ENCODE measurements at regions not wholly inside any gene's neighbourhood (a gene's known extent, or its start where the extent isn't known, plus 50 kb on each side); places are given as distances from the start of the nearest gene placed in this dataset.

GRCh38 chr4:187577941-187578480 lies 417.6 kb upstream of the ZFP42 start:
- Histone ChIP-seq H3K9me3 (no peaks in the 10 kb centered on the region), H3K27me3 (no peaks in the 10 kb centered on the region), H3K4me3 (ENCODE audit: low read depth, low read length) (no peak overlapping the region), H3K4me1 (no peaks in the 10 kb centered on the region), H3K36me3 (no peaks in the 10 kb centered on the region)
- no peak for TF ChIP-seq CTCF (IDR thresholded peaks at IDR 0.05; ENCODE audit: low read depth, low read length)
- no peak for DNase-seq

- Histone ChIP-seq H3K36me3 (no peaks in the 10 kb centered on the region), H3K4me1 (no peaks in the 10 kb centered on the region), H3K9me3 (no peaks in the 10 kb centered on the region), H3K4me3 (ENCODE audit: low read depth, low read length) (no peak overlapping the region), H3K27me3 (no peaks in the 10 kb centered on the region)
- no peak for TF ChIP-seq CTCF (IDR thresholded peaks at IDR 0.05; ENCODE audit: low read depth, low read length)
- no peak for DNase-seq
Observed at GRCh38 chr4:187586892-187587291, 408.7 kb upstream of the ZFP42 start.

- Histone ChIP-seq H3K4me3 (ENCODE audit: low read depth, low read length) (no peak overlapping the region), H3K4me1 (no peaks in the 10 kb centered on the region), H3K36me3 (no peaks in the 10 kb centered on the region), H3K9me3 (no peaks in the 10 kb centered on the region), H3K27me3 (no peaks in the 10 kb centered on the region)
- TF ChIP-seq CTCF (IDR thresholded peaks at IDR 0.05; ENCODE audit: low read depth, low read length) = no peak
- DNase-seq = no peak
Observed at GRCh38 chr4:187598196-187598595, 397.4 kb upstream of the ZFP42 start.

GRCh38 chr4:187602339-187603092 lies 393.1 kb upstream of the ZFP42 start:
- DNase-seq = no peak
- TF ChIP-seq CTCF (IDR thresholded peaks at IDR 0.05; ENCODE audit: low read depth, low read length) = no peak
- H3K27me3 ChIP-seq = no peaks in the 10 kb centered on the region
- H3K4me1 ChIP-seq = no peaks in the 10 kb centered on the region
- H3K9me3 ChIP-seq = no peaks in the 10 kb centered on the region
- no peak overlapping the region for H3K4me3 ChIP-seq (ENCODE audit: low read depth, low read length)
- H3K36me3 ChIP-seq = no peaks in the 10 kb centered on the region

GRCh38 chr4:187603093-187604025 lies 392.2 kb upstream of the ZFP42 start:
- no peaks in the 10 kb centered on the region for H3K9me3 ChIP-seq

More at GRCh38 chr4:187603093-187604025, 392.2 kb upstream of the ZFP42 start:
- no peak for DNase-seq
- no peaks in the 10 kb centered on the region for H3K36me3 ChIP-seq
- no peaks in the 10 kb centered on the region for H3K27me3 ChIP-seq
- H3K4me1 ChIP-seq = no peaks in the 10 kb centered on the region
- TF ChIP-seq CTCF (IDR thresholded peaks at IDR 0.05; ENCODE audit: low read depth, low read length) = no peak
- no peak overlapping the region for H3K4me3 ChIP-seq (ENCODE audit: low read depth, low read length)

All from BE2C (cell line).